Cardiac muscle cell (in vitro differentiated cells and primary cell): ENCODE measurements at regions not wholly inside any gene's neighbourhood (a gene's known extent, or its start where the extent isn't known, plus 50 kb on each side); places are given as distances from the start of the nearest gene placed in this dataset.
A peak's percentile ranks its signal among the peaks of the same experiment; 100 is the strongest.

Experiments
- DNase-seq, 2 donors: peaks; one replicate each; pipeline versions ENCODE4 v3.0.0 to v3.0.0-alpha.2; 2010 to 2017; ENCODE audit warnings: low read depth in 1 of 2, low spot score in 1 of 2
- H3K27ac ChIP-seq: fragments of 200-600 bp; sonication (generic); 2 replicates; pipeline ENCODE4 v1.5.1; 2016
- H3K27me3 ChIP-seq: fragments of 200-600 bp; sonication (generic); 2 replicates; pipeline ENCODE4 v1.6.0; 2016; ENCODE audit warnings: control low read depth
- H3K36me3 ChIP-seq: fragments of 200-600 bp; sonication (generic); 2 replicates; pipeline ENCODE4 v1.5.1; 2016; ENCODE audit warnings: control low read depth
- H3K4me1 ChIP-seq: fragments of 200-600 bp; sonication (generic); 2 replicates; pipeline ENCODE4 v1.8.1; 2017; ENCODE audit warnings: low read depth, mild to moderate bottlenecking, mixed run types
- H3K4me3 ChIP-seq: fragments of 200-600 bp; sonication (generic); 2 replicates; pipeline ENCODE4 v1.5.1; 2016; ENCODE audit warnings: mild to moderate bottlenecking
- H3K9me3 ChIP-seq: fragments of 200-600 bp; sonication (generic); 2 replicates; pipeline ENCODE4 v1.5.1; 2017; ENCODE audit warnings: low read depth, mild to moderate bottlenecking, control low read depth
- CTCF ChIP-seq: IDR thresholded peaks from 2 replicates; pipeline ENCODE4 v1.5.1; 2012; ENCODE audit warnings: low read depth, mild to moderate bottlenecking, low read length

- Histone ChIP-seq H3K27ac (no peak overlapping the region), H3K36me3 (no peaks in the 10 kb centered on the region), H3K27me3 (no peaks in the 10 kb centered on the region), H3K4me1 (no peaks in the 10 kb centered on the region), H3K9me3 (no peaks in the 10 kb centered on the region), H3K4me3 (no peak overlapping the region)
- DNase-seq: no peak
- TF ChIP-seq CTCF: no peak
Observed at GRCh38 chr5:152622628-152623027, 217.5 kb upstream of the NMUR2 start.

DNA sequence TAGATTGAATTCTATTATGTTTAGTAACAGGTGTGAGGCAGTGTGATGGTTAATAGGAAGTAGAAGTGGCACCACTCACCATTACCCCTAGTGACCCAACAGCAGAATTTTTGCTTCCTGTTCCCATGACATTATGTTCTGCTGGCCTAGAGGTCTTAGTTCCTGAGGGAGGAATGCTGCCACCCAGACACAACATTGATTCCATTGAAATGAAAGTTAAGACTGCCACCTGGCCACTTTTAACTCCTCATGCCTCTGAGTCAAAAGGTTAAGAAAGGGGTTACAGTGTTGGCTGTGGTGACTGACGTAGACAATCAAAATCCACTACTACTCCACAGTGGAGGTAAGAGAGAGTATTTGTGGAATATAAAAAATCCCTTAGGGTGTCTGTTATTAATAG, 218.9 kb upstream of the NMUR2 start:
- H3K36me3 ChIP-seq: no peaks in the 10 kb centered on the region
- no peaks in the 10 kb centered on the region for H3K4me1 ChIP-seq

GRCh38 chr5:152625696-152626095, 220.6 kb upstream of the NMUR2 start:
- H3K9me3 ChIP-seq: no peaks in the 10 kb centered on the region
- H3K27ac ChIP-seq: no peak overlapping the region
- no peak overlapping the region for H3K4me3 ChIP-seq
- H3K27me3 ChIP-seq: no peaks in the 10 kb centered on the region
- no peak for DNase-seq
- no peaks in the 10 kb centered on the region for H3K36me3 ChIP-seq
- H3K4me1 ChIP-seq: no peaks in the 10 kb centered on the region
- no peak for TF ChIP-seq CTCF

More for the DNA sequence above, 218.9 kb upstream of the NMUR2 start:
- Histone ChIP-seq H3K27me3 (no peaks in the 10 kb centered on the region), H3K9me3 (no peaks in the 10 kb centered on the region), H3K27ac (no peak overlapping the region), H3K4me3 (no peak overlapping the region)
- DNase-seq: no peak
- TF ChIP-seq CTCF: no peak

DNA sequence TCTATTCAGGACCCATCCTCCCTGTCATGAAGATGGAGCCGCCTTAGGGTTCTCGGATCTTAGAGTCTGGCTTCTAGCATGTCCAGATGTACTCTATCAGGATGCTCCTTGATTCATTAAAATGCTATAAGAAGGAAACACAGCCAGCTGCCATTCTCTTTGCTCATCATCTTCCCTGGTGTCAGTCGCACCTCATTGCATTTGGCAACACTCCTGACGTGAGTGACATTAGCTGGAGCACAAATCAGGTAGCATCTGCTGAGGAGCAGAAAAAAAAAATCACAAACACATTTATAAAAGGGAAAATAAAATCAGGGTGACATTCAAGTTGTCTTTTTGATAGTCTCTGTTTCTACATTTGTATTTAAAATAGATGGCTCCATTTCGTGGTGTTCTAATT, 226.1 kb upstream of the NMUR2 start:
- DNase-seq: no peak
- Histone ChIP-seq H3K9me3 (no peaks in the 10 kb centered on the region), H3K4me1 (peaks cover 5% of the 10 kb centered on the region), H3K27ac (no peak overlapping the region), H3K4me3 (no peak overlapping the region), H3K27me3 (no peaks in the 10 kb centered on the region), H3K36me3 (no peaks in the 10 kb centered on the region)
- no peak for TF ChIP-seq CTCF

GRCh38 chr5:152632360-152632759, 227.3 kb upstream of the NMUR2 start:
- no peaks in the 10 kb centered on the region for H3K36me3 ChIP-seq
- H3K4me1 ChIP-seq: peaks cover 5% of the 10 kb centered on the region
- TF ChIP-seq CTCF: no peak
- H3K27ac ChIP-seq: no peak overlapping the region
- no peak for DNase-seq
- H3K4me3 ChIP-seq: no peak overlapping the region
- H3K9me3 ChIP-seq: no peaks in the 10 kb centered on the region
- H3K27me3 ChIP-seq: no peaks in the 10 kb centered on the region

GRCh38 chr5:152634586-152634985, 229.5 kb upstream of the NMUR2 start:
- H3K4me3 ChIP-seq: no peak overlapping the region
- no peaks in the 10 kb centered on the region for H3K9me3 ChIP-seq
- no peaks in the 10 kb centered on the region for H3K27me3 ChIP-seq
- H3K36me3 ChIP-seq: no peaks in the 10 kb centered on the region
- peaks cover 5% of the 10 kb centered on the region for H3K4me1 ChIP-seq
- peak in 1 of 2 donors; percentile 60 for DNase-seq
- no peak for TF ChIP-seq CTCF
- no peak overlapping the region for H3K27ac ChIP-seq
